ENCODE measurements at regions not wholly inside any gene's neighbourhood (a gene's known extent, or its start where the extent isn't known, plus 50 kb on each side); places are given as distances from the start of the nearest gene placed in this dataset.
A peak's percentile ranks its signal among the peaks of the same experiment; 100 is the strongest.

DNA sequence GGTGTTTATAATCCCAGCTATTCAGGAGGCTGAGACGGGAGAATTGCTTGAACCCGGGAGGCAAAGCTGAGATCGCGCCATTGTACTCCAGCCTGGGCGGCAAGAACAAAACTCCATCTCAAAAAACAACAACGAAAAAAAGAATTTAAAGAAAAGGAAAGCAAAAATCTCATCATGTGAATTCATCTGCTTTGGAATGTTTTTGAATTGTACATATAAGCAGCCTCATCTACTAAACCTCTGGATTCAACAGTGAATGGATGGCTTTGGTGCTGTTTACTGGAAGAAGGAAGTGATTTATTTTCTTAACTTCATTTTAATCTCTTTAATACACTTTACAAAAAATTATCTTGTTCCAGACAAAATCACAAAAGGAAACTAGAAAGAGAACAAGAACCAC lies 51.8 kb upstream of the PNRC1 start:
- no peak for DNase-seq (ENCODE audit: low read depth)

DNA sequence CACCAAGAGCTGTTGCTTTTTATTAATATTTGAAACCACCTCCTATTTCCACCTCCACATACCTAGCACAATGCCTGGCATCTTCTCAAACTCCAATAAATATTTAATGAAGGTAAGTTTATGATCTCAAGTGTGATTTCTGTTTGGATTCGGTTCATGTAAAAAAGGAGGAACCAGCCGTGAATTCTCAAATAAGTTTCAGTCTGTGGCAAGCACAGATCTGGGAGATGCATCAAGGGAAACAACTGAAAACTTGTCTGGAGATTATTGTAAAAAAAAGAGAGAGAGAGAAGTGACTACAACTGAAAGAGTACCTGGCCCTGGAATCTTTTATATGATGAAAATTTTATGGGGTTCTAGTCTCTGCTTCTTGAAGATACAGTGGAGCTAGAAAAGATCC lies 52.8 kb upstream of the PNRC1 start:
- DNase-seq (ENCODE audit: low read depth) = no peak

DNA sequence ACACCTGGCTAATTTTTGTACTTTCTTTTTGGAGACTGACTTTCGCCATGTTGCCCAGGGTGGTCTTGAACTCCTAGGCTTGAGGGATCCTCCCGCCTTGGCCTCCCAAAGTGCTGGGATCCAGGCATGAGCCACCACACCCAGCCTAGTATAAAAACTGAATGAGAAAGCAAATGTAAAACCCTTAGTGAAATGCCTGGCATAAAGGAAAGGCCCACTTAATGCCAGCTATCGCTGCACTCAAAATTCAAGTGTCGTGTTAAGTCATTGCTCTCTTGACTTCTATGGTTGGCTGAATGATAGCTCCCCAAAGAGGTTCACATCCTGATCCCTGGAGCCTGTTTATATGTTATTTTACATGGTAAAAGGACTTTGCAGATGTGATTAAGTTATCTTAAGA lies 54.4 kb upstream of the PNRC1 start:
- no peak for DNase-seq (ENCODE audit: low read depth)

DNA sequence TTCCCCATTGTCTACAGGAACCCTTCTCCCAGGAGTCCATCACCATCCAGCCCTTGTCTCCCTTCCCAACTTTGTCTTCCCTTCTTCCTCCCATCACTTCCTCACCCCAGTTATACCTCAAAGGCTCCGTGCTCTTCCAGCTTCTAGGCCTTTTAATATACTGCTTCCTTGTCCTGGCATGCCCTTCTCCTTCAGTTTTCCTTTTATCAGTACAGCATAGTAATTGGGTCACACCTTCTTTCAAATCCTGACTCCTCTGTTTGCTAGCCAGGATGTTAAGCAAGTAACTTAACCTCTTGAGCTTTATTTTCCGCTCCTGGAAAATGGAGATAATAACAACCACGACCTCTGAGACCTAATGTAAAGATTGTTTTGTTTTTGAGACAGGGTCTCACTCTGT lies 54.9 kb upstream of the PNRC1 start:
- no peak for DNase-seq (ENCODE audit: low read depth)

DNA sequence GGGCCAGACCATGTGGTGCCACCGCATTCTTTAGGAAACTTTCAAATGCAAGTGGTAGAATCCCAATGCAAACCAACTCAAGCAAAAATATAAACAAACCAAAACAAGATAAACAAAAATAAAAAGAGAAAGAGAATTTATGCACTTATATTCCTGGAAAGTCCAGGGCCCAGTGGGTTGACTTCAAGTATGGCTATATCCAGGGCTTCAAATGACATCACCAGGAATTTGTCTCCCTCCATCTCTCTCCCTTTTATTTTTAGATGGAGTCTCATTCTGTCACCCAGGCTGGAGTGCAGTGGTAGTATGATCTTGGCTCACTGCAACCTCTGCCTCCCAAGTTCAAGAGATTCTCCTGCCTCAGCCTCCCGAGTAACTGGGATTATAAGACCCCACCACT lies 56.1 kb upstream of the PNRC1 start:
- DNase-seq (ENCODE audit: low read depth) = no peak

DNA sequence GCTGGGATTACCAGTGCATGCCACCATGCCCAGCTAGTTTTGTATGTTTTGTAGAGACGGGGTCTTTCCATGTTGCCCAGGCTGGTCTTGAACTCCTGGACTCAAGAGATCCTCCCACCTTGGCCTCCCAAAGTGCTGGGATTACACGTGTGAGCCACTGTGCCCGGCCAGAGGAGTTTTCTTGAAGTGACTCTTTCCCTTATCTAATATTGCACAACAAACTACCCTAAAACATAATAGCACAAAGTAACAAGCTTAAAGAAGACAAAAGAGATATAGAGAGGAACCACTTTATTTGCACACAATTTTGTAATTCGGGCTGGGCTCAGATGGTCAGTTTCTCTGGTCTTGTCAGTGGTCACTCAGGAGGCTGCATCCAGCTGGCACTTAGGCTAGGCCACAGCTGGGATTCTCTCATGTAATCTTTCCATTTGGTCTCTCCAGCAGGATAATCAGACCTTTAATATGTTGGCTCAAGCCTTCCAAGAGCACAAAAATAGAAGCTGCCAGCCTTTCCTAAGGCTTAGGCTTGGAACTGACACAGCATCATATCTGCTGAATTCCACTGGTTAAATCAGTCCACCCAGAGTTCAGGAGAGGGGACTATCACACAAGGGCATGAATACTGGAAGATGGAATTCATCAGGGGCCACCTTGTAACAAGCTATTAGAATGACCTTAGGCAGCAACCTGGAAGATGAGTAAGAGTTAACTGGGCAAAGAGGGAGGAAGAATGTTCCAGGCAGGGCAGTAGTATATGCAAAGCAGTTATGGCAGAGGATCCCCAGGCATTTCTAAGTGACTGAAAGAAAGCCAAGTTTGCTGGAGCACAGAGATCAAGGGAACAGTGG lies 56.7 kb upstream of the PNRC1 start:
- DNase-seq (ENCODE audit: low read depth) = no peak

DNA sequence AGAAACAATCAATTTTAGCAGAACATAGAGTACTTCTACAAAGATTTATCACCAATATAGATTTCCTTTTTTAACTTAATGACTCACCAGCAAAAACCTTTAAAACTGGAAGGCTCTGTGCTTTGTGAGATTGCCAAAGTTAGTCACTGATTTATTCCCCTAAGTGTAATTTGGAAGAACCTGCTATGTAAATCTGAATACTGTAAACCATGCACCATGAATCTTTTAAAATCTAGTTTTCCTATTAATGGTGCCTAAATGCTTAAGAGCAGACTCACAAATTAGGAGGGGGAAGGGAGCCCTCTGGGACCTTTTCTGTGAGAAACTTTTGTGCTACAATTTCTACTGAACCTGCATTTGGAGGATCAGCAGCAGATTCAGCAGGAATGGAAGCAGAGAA lies 57.8 kb upstream of the PNRC1 start:
- peak; percentile 39 for DNase-seq (ENCODE audit: low read depth)

DNA sequence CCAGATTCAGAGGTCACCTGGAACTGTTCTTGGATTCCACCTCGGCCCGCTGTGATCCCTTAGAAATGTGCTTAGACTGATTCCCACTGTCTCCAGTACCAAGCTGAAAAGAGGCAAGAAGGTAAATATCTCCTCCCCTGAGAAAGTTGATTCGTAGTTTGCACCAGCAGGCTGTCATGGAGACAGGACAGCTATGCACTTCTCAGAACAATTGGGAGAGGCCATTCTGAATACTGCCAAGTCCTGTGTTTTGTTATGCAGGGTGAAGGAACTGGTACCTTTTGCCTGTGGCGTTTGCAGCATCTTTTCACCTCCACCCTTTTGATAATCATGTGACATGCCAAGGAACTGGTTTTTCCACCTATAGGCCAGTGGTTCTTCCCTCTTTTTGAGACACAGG lies 58.2 kb upstream of the RNGTT start:
- DNase-seq (ENCODE audit: low read depth) = no peak

DNA sequence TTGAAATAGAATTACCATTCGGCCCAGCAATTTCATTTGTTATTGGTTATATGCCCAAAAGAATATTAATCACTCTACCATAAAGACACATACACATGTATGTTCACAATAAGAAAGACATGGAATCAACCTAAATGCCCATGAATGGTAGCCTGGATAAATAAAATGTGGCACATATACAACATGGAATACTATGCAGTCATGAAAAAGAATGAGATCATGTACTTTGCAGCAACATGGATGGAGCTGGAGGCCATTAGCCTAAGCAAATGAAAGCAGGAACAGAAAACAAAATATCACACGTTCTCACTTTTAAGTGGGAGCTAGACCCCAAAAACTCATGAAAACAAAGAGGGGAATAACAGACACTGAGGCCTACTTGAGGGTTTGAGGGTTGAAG lies 52.6 kb upstream of the RNGTT start:
- DNase-seq (ENCODE audit: low read depth) = no peak

DNA sequence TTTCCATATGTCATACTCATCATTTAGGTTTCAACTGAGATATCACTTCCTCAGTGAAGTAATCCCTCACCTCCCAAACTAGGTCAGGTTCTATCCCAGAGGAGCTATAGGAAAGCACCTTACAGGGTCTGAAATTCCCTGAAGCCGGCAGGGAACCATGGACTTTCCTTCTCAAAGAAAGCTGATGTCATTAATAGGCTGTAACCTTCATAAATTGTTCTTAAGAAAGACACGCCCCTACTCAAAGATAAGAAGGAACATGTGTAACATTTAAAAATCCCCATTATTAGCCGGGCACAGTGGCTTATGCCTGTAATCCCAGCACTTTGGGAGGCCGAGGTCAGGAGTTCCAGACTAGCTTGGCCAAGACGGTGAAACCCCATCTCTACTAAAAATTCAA lies 50.0 kb upstream of the RNGTT start:
- no peak for DNase-seq (ENCODE audit: low read depth)

All from GM04504 (cell line).